ENCODE measurements at regions not wholly inside any gene's neighbourhood (a gene's known extent, or its start where the extent isn't known, plus 50 kb on each side); places are given as distances from the start of the nearest gene placed in this dataset.

GRCh38 chr20:20823476-20823881 is 111.0 kb upstream of the RALGAPA2 start:
- no peak for DNase-seq

DNA sequence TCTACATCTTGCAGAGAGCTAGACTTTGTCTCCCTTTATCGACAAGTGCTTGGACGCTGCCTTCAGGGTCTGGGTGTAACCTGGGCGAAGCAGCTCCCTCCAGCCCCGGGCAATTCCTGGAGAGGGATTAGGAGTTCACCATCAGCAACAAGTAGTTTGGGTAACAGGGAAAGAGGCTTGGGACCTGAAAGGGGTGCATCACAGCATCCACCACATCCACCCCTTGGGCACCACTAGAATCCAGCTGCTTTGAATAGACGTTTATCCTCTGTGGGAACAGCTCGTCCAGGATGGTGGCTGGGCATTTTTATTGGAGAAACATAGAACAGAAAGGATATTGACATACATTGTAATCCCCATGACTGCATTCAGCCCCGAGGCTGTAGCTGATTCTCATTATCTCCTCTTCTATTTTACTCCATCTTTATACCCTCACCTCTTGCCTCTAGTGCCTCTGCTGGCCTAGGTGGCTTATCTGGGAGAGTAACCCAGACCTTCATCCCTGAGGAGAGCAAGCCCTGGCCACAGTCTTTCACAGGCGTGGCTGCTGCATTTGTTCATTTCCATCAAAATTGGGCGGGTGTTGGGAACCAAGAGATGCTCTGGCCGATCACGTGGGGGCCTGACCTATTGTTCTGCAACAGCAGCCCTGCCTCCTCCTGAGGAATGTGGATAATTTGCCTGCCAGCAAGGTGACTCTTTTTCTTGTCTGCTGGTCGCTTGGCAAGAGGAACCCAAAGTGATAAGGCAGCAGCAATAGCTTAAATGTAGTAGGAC is 109.2 kb upstream of the RALGAPA2 start:
- no peak for DNase-seq

DNA sequence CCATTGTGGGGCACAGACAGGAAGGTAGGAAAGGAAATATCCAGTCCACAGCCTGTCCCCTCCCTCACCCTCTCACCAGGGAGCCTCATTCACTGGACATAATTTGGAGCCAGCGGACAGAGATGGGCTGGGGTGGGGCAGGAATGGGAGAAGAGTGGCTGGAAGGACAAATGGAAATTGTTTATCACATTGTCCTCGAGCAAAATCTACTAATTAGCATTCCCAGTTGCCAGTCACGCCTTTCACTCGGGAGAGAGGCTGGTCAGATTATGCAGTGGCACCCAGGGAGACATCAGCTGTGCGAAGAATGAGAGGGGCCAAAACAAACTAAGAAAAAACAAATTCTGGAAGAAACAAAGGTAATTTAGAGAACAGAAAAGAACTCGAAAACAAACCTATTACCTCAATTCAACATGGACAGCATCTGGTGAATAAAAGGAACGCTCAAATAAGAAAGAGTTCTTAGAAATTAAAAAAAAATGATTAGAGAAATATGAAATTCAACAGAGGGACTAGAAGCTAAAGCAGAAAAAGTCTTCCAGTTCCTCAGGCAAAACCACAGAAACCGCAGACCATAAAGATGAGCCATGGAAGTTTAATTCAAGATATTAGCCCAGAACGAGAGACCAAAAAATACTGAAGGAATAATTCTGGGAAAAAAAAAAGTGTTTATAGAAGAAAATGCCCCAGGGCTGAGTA is 108.5 kb upstream of the RALGAPA2 start:
- no peak for DNase-seq

DNA sequence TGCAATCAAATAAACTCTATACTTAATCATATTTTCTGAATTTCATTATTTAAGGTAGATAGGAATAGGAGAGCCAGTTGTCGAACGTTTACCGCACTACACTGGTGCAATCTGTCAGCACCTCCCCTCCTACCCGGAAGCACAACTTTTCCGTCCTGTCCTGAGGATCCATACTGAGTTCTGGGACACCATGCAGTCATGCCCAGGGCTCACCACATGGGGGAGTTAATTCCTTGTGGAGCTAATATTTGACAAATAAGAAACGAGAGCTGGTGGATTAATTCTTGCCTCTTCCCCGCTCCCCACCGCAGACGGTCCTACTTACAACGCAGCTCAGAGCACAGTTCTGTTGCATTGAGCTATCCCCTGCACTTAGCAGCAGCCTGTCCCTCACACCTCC is 107.7 kb upstream of the RALGAPA2 start:
- DNase-seq: no peak

- DNase-seq: no peak
These were observed 104.7 kb upstream of the RALGAPA2 start for GRCh38 chr20:20816969-20817755.

DNA sequence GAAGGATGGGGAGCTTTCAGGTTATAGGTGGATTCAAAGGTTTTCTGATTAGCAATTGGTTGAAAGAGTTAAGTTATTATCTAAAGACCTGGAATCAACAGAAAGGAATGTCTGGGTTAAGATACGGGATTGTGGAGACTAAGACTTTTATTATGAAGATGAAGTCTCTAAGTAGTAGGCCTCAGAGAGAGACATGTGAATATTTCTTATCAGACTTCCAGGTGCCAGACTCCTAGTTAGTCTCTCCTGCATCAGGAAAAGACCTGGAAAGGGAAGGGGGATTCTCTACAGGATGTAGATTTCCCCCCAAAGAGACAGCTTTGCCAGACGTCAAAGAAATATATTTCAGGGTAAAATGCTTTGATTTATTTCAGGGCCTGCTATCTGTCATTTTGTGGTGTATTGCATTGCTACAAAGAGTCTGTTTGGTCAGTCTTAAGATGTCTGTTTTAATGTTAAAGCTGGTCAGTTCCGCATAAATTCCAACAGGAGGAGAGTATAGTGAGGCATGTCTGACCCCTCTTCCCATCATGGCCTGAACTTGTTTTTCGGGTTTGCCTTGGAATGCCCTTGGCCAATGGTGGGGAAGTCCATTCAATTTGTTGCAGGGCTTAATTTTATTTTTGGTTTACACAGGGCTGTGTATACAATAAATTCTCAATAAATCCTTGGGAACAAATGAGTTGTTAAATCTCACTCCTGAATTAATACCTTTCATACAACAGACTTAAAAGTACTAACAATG is 103.4 kb upstream of the RALGAPA2 start:
- no peak for DNase-seq

- DNase-seq: no peak
These were observed 102.2 kb upstream of the RALGAPA2 start for GRCh38 chr20:20814685-20815084.

DNA sequence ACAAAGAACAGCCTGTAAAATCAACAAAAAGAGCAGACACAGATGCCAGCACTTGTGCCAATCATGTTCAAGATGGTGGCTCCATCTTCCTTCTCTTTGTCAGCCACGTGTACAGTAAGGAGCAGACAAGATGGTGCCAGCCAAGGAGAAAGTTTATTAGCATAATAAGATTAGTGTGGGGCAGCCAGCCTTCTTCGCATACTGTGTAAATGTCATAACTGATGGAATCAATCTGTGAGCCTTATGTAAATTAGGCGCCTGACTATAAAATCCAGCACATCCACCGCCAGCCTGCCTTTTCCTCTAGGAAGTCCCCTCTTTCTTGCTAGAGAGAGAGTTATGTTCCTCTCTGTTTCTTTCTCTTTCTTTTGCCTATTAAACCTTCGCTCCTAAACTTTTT is 99.7 kb upstream of the RALGAPA2 start:
- no peak for DNase-seq

- DNase-seq: no peak
These were observed 95.6 kb upstream of the RALGAPA2 start for GRCh38 chr20:20808016-20808415.

DNA sequence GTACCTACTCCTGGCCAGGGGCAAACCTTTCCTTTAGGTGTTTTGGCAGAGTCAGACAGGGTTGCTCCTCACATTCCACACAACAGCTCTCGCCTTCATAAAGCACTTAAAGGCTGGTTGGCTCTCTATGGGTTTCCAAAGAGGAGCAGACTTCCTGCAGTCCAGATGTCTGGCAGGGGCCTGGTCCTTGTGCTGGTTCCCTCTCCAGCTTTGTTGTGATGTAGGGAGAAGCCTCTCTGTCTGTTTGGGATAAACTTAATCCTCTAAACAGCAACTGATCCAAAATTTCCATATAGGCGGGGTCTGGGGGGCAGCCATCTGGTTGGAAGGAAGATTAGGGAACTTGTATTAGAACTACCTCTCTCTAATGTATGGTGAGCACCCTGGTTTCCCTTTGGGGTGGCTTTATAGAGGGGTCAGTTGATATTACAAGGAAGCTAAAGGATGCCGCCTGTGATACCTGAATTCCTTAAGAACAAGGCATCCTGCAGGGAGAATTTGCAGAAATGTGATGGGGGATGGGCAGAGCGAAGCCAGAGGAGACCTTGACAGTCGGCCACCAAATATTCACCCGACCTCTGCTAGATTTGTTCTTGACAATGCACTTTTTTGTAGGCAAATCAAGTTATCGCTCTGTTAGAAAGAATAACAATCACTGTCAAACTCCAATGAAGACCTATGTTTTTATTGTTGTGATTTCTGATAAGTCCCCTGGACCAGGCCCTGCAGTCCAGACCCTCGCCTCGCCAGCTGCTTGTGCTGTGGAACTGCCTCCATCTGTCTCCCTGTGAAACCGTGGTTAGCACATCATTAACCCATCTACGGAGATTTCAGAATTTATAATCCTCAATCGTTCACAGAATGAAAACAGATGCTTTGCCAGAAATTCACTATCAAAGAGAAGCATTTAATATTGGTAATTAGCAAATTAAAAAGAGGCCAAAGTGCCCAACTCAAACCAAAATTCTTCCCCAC is 94.0 kb upstream of the RALGAPA2 start:
- no peak for DNase-seq

- no peak for DNase-seq
These were observed 90.6 kb upstream of the RALGAPA2 start for GRCh38 chr20:20803011-20803410.

DNA sequence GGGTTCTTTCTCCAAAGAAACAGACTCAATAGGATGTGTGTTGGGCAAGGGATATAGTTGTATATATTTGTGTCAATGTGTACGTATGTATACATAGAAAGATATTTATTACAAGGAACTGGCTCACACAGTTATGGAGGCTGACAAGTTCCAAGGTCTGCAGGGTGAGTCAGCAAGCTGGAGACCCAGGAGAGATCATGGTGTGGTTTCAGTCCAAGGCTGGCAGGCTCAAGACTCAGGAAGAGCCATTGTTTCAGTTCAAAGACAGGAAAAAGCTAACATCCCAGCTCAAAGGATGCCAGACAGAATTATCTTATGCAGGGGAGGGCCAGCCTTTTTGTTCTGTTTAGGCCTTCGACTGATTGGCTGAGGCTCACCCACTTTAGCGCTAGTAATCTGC is 89.9 kb upstream of the RALGAPA2 start:
- no peak for DNase-seq

GRCh38 chr20:20799716-20800312 is 87.4 kb upstream of the RALGAPA2 start:
- DNase-seq: no peak

DNA sequence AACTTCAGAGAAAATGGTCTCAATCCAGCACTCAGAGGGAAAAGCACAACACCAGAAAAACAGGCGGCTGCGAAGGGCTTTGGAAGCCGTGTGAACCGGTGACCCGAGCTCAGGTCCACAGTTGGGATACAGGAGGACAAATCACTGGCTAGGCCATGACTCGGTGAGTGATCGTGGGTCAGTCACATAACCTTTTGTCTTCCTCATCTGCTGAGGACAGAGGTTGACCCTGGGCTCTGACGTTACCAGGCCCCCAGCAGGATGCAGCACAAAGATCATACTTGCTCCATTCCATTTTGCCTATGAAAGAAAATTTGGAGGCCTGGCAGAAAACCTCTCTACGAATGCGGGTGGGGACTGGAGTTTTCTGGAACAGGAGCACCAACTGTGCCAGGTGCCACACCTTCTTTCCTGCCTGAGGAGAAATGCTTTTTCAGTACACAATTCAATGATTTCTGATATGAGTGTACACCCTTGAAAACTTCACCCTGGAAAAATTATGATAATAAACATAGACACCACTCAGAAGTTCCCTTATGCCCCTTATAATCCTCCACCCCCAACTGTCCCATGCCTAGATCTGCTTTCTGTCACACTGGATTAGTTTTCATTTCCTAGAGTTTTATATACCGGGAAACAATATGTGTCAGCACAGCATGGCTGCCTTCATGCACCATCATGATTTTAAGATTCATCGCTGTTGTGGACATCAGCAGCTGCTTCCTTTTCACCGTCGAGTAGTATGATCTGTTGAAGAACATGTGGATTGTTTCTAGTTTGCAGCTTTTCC is 85.3 kb upstream of the RALGAPA2 start:
- no peak for DNase-seq

GRCh38 chr20:20796766-20797440 is 84.5 kb upstream of the RALGAPA2 start:
- no peak for DNase-seq

DNA sequence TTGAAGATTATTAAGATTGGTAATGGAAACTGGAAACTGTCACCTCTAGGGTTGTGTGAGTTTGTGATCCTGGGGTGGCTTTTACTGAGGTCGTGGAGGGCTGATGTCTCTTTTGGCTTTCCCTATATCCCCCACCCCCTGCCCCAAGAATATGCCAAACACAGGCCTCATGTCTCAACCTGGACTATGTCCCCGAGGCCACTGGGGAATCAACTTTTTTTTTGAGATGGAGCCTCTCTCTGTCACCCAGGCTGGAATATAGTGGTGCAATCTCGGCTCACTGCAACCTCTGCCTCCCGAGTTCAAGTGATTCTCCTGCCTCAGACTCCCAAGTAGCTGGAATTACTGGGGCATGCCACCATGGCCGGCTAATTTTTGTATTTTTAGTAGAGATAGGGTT is 83.3 kb upstream of the RALGAPA2 start:
- DNase-seq: no peak

DNA sequence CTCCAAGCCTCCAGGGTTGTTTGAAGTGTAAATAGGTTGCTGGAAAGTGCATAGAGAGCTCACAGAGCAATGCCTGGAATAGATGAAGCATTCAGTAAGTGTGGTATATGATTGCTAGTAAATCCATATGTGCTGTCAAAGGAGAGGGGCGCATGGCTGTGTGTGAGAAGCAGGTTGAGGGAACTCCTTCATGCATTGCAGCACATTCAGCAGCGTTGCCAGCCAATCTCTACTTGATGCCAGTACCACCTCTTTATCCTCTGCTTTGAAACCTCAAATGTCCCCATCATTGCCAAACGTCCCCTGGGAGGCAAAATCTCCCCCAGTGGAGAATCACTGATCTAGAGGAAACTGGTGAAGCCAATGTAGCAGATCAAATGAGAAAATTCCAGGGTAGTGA is 82.7 kb upstream of the RALGAPA2 start:
- no peak for DNase-seq

DNA sequence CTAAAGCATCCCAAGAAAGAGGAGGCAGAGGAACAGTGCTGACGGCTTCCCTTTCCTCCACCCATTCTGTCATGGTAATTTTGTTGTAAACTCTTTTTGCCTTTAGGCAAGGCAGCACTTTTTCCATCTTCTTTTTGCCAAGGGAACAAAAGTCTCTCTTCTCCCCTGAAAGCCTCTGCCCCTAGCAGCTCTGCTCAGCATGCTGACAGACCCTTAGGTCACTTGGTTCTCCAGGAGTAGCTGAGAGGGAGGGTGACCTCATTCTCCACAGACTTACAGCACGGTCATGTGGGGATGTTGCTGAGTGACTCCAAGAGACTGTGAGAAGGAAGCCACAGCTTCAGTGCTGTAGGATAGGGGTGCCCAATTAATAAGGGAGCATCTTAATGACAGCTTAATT is 81.1 kb upstream of the RALGAPA2 start:
- no peak for DNase-seq

DNA sequence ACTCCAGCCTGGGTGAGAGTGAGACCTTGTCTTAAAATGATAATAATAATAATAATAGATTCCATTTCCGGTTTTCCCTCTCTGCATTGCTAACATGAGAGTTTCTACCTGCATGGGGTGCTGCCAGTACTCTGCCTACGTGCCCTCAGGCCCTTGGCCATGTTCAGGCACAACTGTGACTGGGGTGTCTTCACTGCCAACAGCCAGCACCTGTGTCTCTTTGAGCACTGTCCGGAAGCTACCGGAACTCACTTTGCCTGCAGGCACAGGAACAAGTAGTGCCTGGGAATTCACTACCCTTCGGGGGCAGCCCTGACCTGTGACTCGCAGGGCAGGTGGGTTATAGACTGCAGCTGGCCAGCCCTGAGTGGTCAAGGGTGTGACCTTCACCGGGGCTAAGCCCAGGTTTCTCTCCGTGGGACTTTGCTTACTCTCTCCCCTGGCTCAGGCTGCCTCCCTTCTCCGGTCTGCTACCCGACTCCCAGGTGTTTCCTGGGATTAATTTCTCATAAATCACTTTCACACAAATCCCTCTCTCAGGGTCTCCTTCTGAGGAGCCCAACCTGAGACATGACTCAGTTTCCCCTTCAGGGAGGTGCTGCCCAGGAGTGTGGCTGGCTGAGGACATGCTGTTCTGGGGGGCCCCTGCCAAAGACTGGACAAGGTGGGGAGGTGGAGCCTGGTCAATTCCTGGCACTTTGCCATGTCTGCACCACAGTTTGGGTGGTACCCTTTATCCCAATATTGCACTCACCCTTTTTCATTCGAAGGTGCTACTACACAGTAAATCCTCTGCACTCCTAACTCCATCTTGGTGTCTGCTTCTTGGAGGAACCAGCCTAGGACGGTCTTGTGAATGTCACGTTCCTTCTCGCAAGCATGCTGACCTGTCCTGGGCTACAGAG is 79.5 kb upstream of the RALGAPA2 start:
- DNase-seq: no peak

Measured in activated CD4-positive, alpha-beta T cell treated with anti-CD3 and anti-CD28 coated beads, Interleukin-10, Interleukin-2, amounts not matched to agents 100 ng/mL and 50 ng/mL, durations not matched to agents 16 hours and 8 hours (primary cell).